LNCaP clone FGC (cell line): ENCODE measurements at regions not wholly inside any gene's neighbourhood (a gene's known extent, or its start where the extent isn't known, plus 50 kb on each side); places are given as distances from the start of the nearest gene placed in this dataset.

ENCODE experiments used
- DNase-seq: peaks from one replicate; pipeline ENCODE4 v3.0.0-alpha.2; 2011; ENCODE audit warnings: low read depth
- H3K4me3 ChIP-seq: 2 replicates; pipeline ENCODE4 v1.5.1; 2011; ENCODE audit warnings: mild to moderate bottlenecking, low read depth, low read length, control low read depth
- TF ChIP-seq, protein P1 (sequence below): IDR thresholded peaks from 2 replicates; pipeline ENCODE4 v1.5.1; 2012; ENCODE audit warnings: mild to moderate bottlenecking; ENCODE audit not compliant: control insufficient read depth, insufficient read depth; ENCODE audit errors: extremely low read depth

DNA sequence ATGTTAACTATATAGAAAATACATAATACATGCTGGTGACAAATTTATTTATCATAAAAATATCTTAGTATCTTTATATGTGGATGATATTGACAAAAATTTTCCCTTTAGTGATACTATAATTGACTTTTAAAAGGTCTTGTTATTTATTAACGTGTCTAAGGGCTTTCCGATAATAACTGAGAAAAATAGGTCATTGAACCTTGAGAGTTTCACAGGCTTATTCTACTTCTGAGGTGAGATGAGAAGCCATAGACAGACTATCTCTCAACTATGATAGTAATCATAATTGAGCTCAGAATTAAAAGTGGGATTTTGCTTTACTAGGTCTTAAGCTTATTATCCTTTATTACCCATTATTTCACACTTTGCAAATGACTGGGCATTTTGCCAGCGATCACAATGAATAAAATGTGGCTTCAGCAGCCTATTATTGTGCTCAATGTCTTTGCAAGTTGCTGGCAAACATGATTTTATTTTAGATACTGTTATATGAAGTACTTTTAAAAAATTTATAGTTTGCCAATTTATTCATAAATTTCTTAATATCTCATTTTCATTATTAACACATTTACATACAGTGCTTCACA, 574.5 kb downstream of the ZWINT start:
- no peak for DNase-seq
- no peak overlapping the region for H3K4me3 ChIP-seq
- TF ChIP-seq, protein P1, sequence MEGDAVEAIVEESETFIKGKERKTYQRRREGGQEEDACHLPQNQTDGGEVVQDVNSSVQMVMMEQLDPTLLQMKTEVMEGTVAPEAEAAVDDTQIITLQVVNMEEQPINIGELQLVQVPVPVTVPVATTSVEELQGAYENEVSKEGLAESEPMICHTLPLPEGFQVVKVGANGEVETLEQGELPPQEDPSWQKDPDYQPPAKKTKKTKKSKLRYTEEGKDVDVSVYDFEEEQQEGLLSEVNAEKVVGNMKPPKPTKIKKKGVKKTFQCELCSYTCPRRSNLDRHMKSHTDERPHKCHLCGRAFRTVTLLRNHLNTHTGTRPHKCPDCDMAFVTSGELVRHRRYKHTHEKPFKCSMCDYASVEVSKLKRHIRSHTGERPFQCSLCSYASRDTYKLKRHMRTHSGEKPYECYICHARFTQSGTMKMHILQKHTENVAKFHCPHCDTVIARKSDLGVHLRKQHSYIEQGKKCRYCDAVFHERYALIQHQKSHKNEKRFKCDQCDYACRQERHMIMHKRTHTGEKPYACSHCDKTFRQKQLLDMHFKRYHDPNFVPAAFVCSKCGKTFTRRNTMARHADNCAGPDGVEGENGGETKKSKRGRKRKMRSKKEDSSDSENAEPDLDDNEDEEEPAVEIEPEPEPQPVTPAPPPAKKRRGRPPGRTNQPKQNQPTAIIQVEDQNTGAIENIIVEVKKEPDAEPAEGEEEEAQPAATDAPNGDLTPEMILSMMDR: no peak

DNA sequence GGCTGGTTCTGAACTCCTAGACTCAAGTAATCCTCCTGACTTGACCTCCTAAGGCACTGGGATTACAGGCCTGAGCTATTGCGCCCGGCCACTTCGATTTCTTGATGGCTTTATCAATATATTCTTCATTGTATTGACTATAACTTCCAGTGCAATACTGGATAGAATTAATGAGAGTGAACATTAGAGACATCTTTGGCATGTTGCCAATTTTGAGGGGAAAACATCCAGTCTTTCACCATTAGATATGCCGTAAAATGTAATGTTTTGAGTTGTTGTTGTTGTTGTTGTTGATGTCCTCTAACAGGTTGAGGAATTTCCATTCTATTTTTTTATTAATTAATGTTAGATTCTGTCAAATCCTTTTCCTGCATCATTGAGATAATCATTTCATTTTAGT, 578.9 kb downstream of the ZWINT start:
- no peak overlapping the region for H3K4me3 ChIP-seq
- TF ChIP-seq, protein P1: no peak
- no peak for DNase-seq

DNA sequence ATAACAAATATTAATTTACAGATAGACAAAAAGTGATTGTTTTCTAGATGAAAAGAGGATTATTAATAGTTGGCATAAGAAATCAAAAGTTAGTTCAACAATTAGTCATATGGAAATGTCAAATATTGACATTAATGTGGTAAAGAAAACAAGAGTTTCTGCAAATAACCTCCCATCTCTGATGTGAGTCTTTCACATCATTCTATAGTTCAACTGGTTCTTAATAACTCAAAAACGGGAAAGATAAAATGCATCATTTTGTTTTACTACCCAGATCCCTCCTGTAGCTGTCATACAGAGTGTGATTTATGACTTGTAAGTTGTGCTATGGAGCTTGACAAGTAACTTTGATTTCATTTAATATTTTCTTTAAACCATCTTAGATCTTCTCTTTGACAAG, 594.8 kb downstream of the ZWINT start:
- TF ChIP-seq, protein P1: no peak
- no peak overlapping the region for H3K4me3 ChIP-seq

DNA sequence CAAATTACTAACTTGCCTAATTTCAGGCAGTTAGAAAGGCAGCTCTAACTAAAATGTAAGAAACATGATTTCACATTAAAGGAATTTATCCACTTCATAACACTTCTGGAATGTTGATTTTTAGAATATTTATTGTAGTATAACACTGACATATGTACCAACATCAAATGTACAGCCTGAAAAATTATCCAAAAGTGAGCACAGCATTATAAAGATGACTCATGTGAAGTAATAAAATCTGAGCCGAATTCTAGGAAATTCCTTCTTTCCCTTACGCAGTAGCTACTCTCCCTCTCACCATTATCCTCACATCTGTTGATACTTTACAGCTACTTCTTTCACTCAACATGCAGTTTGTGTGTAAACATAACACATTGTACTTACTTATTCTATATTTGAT, 610.6 kb downstream of the ZWINT start:
- TF ChIP-seq, protein P1: no peak
- DNase-seq: no peak
- no peak overlapping the region for H3K4me3 ChIP-seq

More for the DNA sequence above, 594.8 kb downstream of the ZWINT start:
- DNase-seq: no peak

DNA sequence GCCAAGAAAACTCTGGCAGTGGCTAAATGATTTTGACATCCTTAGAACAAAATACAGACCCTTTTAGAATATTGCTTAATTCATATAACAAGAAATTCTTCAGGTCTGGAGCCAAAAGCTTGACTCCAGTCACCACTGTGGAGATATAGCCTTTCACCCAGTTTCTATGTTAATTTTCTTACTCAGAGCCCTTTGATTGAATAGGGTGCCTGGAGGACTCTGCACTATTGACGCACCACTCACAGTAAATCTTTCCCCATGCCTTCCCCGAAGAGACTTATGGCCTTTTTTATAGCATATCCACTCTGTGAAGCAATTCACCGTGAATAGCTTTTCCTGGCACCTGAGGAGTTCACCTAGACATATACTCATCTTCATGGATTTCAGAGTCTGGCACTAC, 613.8 kb downstream of the ZWINT start:
- no peak for DNase-seq

DNA sequence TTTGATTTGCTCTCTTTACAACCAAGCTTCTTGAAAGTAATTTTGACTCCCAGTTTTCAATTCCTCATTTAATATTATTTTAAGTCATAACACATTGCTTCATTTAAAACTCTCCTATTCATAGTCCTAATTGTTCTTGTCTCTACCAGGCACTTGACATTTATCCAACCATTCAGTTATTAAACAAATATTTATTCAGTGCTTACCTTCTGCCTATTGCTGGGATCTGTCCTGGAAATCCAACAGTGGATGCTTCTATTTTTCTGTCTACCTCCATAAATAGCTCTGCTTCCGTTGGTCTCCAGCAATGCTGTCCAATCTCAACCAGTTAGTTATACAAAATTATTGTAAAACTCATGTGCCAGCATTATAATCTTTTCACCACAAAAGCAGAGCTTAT, 615.1 kb downstream of the ZWINT start:
- TF ChIP-seq, protein P1: no peak
- DNase-seq: no peak
- H3K4me3 ChIP-seq: no peak overlapping the region

More for the DNA sequence above, 613.8 kb downstream of the ZWINT start:
- H3K4me3 ChIP-seq: no peak overlapping the region
- TF ChIP-seq, protein P1: no peak

DNA sequence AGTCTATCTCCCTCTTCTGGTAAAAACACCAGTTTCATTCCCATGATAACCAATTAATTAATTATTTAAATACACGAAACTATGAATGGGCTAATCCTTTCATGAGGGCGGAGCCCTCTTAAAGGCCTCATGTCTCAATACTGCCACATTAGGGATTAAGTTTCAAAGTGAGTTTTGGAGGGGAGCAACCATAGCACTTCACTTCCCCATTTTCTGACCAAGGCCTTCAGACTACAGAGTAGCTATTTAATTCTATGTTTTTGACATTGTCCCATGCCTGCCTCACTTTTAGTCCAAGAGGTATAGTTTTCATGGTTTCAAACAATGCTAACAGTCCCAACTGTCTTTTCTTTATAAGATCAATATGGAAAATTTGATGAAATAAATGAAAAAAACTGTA, 618.6 kb downstream of the ZWINT start:
- TF ChIP-seq, protein P1: no peak
- no peak overlapping the region for H3K4me3 ChIP-seq
- no peak for DNase-seq
